ENCODE measurements at regions not wholly inside any gene's neighbourhood (a gene's known extent, or its start where the extent isn't known, plus 50 kb on each side); places are given as distances from the start of the nearest gene placed in this dataset.

DNA sequence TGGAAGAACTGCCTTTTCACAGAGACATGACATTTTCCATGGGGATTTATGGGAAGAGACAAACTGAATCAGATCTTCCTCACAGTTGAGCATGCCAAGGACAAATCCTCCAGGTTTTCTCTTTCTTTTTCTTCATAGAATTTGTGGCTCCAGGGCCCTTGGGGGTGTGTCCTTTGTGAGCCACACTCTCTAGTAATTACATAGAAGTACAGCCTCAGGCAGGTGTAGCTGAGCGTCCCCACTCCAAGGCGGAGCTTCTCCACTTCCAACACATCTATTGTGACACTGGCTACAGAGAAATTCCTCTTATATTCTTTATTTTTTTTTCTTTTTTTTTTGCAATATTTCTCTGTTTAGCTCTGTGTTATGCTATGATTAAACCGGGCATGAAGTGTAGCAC, 420.5 kb upstream of the CD180 start:
- no peak overlapping the region for H3K4me3 ChIP-seq (ENCODE audit: low read length)
- TF ChIP-seq, protein P1, sequence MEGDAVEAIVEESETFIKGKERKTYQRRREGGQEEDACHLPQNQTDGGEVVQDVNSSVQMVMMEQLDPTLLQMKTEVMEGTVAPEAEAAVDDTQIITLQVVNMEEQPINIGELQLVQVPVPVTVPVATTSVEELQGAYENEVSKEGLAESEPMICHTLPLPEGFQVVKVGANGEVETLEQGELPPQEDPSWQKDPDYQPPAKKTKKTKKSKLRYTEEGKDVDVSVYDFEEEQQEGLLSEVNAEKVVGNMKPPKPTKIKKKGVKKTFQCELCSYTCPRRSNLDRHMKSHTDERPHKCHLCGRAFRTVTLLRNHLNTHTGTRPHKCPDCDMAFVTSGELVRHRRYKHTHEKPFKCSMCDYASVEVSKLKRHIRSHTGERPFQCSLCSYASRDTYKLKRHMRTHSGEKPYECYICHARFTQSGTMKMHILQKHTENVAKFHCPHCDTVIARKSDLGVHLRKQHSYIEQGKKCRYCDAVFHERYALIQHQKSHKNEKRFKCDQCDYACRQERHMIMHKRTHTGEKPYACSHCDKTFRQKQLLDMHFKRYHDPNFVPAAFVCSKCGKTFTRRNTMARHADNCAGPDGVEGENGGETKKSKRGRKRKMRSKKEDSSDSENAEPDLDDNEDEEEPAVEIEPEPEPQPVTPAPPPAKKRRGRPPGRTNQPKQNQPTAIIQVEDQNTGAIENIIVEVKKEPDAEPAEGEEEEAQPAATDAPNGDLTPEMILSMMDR (IDR thresholded peaks at IDR 0.05; ENCODE audit: insufficient read depth, low read depth, low read length, missing control alignments), result no peak
- peak; percentile 16 for DNase-seq (ENCODE audit: low read depth)

DNA sequence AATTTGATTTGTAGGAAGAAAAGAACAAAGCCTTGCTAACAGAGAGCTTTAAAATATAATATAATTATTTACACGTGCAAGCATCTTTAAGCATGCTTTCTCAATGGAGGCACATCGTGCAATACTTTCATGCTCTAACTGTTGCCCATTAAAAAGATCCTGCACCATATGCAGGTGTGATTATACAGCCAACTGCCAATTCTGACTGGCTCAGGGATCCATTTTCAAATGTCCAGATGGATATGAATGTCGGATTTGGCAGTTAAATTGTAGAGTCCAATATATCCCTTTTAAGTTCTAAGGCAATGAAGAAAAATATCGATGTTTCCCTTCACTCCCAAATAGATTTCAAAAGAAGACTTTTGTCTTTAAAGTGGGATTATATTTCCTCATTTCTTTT, 416.4 kb upstream of the CD180 start:
- H3K4me3 ChIP-seq (ENCODE audit: low read length), result no peak overlapping the region
- no peak for DNase-seq (ENCODE audit: low read depth)
- TF ChIP-seq, protein P1 (IDR thresholded peaks at IDR 0.05; ENCODE audit: insufficient read depth, low read depth, low read length, missing control alignments), result no peak

DNA sequence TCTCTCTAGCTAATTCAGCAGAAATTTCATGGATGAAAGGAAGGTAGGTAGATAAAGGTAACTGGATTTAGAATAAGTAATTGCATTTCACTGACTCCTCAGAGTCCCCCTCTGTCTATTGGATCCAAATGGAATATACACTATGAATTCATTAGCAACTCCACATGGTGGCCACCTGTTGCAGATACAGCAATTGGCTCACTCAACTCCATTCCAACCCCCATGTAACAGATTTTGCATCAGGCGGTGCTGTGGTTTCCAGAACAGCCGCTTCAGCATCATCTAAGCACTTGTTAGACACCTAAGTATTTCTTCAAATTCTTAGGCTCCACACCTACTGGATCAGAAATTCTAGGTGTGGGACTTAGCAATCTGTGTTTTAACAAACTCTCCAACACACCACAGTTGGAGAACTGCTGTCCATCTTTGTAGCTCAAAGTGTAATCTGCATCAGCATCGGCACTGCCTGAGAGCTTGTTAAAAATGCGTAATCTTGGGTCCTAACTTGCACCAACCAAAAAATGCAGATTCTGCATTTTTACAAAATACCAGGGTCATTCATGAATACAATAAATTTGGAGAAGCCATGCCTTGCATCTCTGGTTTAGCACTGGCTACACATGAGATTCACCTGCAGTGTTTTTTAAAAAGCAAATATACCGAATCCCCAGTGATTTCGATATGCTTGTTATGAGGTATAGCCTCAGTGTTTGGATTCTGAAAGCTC, 413.8 kb upstream of the CD180 start:
- H3K4me3 ChIP-seq (ENCODE audit: low read length), result no peak overlapping the region
- TF ChIP-seq, protein P1 (IDR thresholded peaks at IDR 0.05; ENCODE audit: insufficient read depth, low read depth, low read length, missing control alignments), result no peak
- DNase-seq (ENCODE audit: low read depth), result no peak

DNA sequence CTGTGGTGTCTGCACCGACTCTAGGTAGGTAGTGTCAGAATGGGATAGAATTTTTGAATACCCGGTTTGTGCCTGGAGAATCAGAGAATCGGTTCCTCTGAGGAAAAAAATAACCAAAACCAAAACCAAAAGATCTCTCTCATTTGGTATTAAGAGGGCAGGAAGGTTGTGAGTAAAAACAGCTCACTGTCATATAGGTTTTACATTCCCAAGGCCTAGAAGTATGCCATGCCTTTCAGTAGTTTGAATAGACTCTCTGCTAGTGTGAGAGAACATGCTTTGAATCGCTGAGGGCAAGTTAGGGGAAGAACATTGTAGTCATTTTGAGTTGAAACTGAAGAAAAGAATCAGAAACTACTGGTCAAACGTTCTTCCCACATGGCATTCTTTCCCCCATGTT, 411.4 kb upstream of the CD180 start:
- TF ChIP-seq, protein P1 (IDR thresholded peaks at IDR 0.05; ENCODE audit: insufficient read depth, low read depth, low read length, missing control alignments), result no peak
- H3K4me3 ChIP-seq (ENCODE audit: low read length), result no peak overlapping the region
- DNase-seq (ENCODE audit: low read depth), result no peak

DNA sequence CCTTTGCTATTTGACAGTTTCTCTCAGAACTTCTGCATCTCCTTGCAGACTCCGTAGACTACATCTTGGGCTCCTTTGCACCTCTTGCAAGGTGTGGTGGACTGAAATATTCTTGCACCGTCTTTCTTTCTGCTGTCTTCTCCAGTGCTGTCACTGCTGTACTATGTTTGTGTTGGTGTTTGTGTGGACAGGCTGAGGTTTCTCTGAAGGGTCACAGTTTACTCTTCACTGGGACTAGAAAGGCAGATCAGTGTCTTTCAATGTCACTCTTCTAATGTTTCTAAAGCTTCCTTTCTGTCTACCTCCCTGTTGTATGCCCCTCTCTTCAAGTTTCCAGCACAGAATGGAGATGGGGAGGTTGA, 410.0 kb upstream of the CD180 start:
- DNase-seq (ENCODE audit: low read depth), result no peak
- TF ChIP-seq, protein P1 (IDR thresholded peaks at IDR 0.05; ENCODE audit: insufficient read depth, low read depth, low read length, missing control alignments), result no peak
- no peak overlapping the region for H3K4me3 ChIP-seq (ENCODE audit: low read length)

DNA sequence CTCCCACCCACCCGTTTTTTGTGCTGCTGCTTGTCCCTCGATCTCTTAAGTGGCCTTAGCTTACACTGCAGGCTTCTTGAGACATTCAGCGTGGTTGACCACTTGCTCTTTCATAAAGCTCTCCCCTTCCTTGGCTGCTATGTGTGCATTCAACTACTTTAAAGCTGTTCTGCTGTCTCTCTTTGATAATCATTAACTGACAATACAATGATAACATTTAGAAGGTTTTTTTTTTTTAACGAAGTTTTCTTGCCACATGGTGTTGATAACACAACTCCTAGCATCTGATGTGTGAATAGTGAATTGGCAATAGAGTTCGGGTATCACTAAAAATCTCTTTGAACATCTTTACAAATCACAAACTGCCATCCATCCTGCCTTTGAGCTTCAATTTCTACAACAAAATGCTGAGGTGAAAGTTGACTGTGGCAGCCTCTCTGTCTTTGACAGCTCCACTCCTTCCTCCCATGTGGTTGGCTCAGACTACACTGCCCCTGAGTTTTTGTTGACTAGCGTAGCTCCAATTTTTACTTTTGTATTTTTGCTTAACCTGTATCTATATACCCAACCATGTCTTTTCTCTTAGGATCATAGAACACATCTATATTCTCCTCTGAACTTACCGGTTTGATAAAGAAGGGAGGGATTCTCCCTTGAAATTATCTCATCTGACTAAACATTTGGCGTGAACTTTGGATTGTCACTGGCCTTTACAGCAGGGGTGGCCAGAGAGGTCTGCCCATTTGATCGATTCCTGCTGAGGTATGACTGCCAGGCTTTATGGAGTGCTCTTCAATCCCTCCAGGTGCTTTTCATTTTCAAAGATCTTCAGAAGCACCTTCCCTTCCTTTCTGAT, 409.4 kb upstream of the CD180 start:
- TF ChIP-seq, protein P1 (IDR thresholded peaks at IDR 0.05; ENCODE audit: insufficient read depth, low read depth, low read length, missing control alignments), result no peak
- no peak for DNase-seq (ENCODE audit: low read depth)
- H3K4me3 ChIP-seq (ENCODE audit: low read length), result no peak overlapping the region
